8988T (cell line): ENCODE measurements at regions not wholly inside any gene's neighbourhood (a gene's known extent, or its start where the extent isn't known, plus 50 kb on each side); places are given as distances from the start of the nearest gene placed in this dataset.
"Not testable (repeated sequence)": the region's sequence is repeated elsewhere in the genome, so short reads cannot be mapped to it uniquely, and the experiment has no call there.

Source experiments
- DNase-seq: peaks from one replicate; pipeline ENCODE4 v3.0.0; 2011

- no peak for DNase-seq
Observed at GRCh38 chr17:70961341-70961740, 792.0 kb downstream of the KCNJ2 start.

GRCh38 chr17:70968302-70968701 is 799.0 kb downstream of the KCNJ2 start:
- no peak for DNase-seq

GRCh38 chr17:70969521-70970034 is 800.2 kb downstream of the KCNJ2 start:
- DNase-seq = no peak

GRCh38 chr17:70976447-70976846 is 807.1 kb downstream of the KCNJ2 start:
- no peak for DNase-seq

GRCh38 chr17:70984873-70985272 is 815.5 kb downstream of the KCNJ2 start:
- DNase-seq = no peak

GRCh38 chr17:70987867-70988340 is 818.6 kb downstream of the KCNJ2 start:
- DNase-seq = no peak

GRCh38 chr17:70988622-70989021 is 819.3 kb downstream of the KCNJ2 start:
- no peak for DNase-seq

GRCh38 chr17:70989280-70989679 is 819.9 kb downstream of the KCNJ2 start:
- DNase-seq = no peak

GRCh38 chr17:70994194-70994593 is 824.9 kb downstream of the KCNJ2 start:
- no peak for DNase-seq

GRCh38 chr17:70995997-70996396 is 826.7 kb downstream of the KCNJ2 start:
- no peak for DNase-seq

GRCh38 chr17:71003736-71004135 is 834.4 kb downstream of the KCNJ2 start:
- DNase-seq = no peak

GRCh38 chr17:71004413-71004812 is 835.1 kb downstream of the KCNJ2 start:
- no peak for DNase-seq

- no peak for DNase-seq
Observed at GRCh38 chr17:71011391-71011790, 842.1 kb downstream of the KCNJ2 start.

GRCh38 chr17:71019699-71020098 is 850.4 kb downstream of the KCNJ2 start:
- no peak for DNase-seq

GRCh38 chr17:71022758-71023157 is 853.4 kb downstream of the KCNJ2 start:
- no peak for DNase-seq

- DNase-seq = no peak
Observed at GRCh38 chr17:71023249-71024030, 854.1 kb downstream of the KCNJ2 start.

GRCh38 chr17:71024172-71024571 is 854.8 kb downstream of the KCNJ2 start:
- DNase-seq = no peak

GRCh38 chr17:71024969-71025368 is 855.6 kb downstream of the KCNJ2 start:
- no peak for DNase-seq

- DNase-seq = no peak
Observed at GRCh38 chr17:71029246-71029645, 859.9 kb downstream of the KCNJ2 start.

GRCh38 chr17:71031286-71031685 is 862.0 kb downstream of the KCNJ2 start:
- not testable (repeated sequence) for DNase-seq

- DNase-seq = no peak
Observed at GRCh38 chr17:71032746-71033273, 863.5 kb downstream of the KCNJ2 start.

- no peak for DNase-seq
Observed at GRCh38 chr17:71033336-71033735, 864.0 kb downstream of the KCNJ2 start.

GRCh38 chr17:71035226-71035625 is 865.9 kb downstream of the KCNJ2 start:
- no peak for DNase-seq

GRCh38 chr17:71037386-71037785 is 868.1 kb downstream of the KCNJ2 start:
- DNase-seq = no peak

GRCh38 chr17:71039391-71039790 is 870.1 kb downstream of the KCNJ2 start:
- no peak for DNase-seq
